Activated naive CD4-positive, alpha-beta T cell treated with anti-CD3 and anti-CD28 coated beads, Interleukin-2, amount 50 U/mL, for 24 hours (primary cell): ENCODE measurements at regions not wholly inside any gene's neighbourhood (a gene's known extent, or its start where the extent isn't known, plus 50 kb on each side); places are given as distances from the start of the nearest gene placed in this dataset.
"Not testable (repeated sequence)": the region's sequence is repeated elsewhere in the genome, so short reads cannot be mapped to it uniquely, and the experiment has no call there.

Experiments
- H3K27ac Mint-ChIP-seq: one replicate; pipeline ENCODE4 v1.8.0; 2021; ENCODE audit warnings: mild to moderate bottlenecking, mixed read lengths
- H3K27me3 Mint-ChIP-seq: one replicate; pipeline ENCODE4 v1.8.0; 2021; ENCODE audit warnings: mixed read lengths
- H3K36me3 Mint-ChIP-seq: one replicate; pipeline ENCODE4 v1.8.0; 2021; ENCODE audit warnings: mixed read lengths
- H3K4me1 Mint-ChIP-seq: one replicate; pipeline ENCODE4 v1.8.0; 2021; ENCODE audit warnings: mixed read lengths
- H3K4me3 Mint-ChIP-seq: one replicate; pipeline ENCODE4 v1.8.0; 2021; ENCODE audit warnings: mild to moderate bottlenecking, mixed read lengths
- H3K9me3 Mint-ChIP-seq: one replicate; pipeline ENCODE4 v1.8.0; 2021; ENCODE audit warnings: mixed read lengths

GRCh38 chr13:63444225-63444624 is 2028.6 kb upstream of the PCDH20 start:
- not testable (repeated sequence) for H3K9me3 Mint-ChIP-seq, H3K36me3 Mint-ChIP-seq, H3K27me3 Mint-ChIP-seq, H3K4me3 Mint-ChIP-seq, H3K27ac Mint-ChIP-seq, H3K4me1 Mint-ChIP-seq

- no peaks in the 10 kb centered on the region for H3K27me3 Mint-ChIP-seq
- H3K36me3 Mint-ChIP-seq, result no peaks in the 10 kb centered on the region
- H3K9me3 Mint-ChIP-seq, result peaks cover 7% of the 10 kb centered on the region
- no peak overlapping the region for H3K4me3 Mint-ChIP-seq
- no peaks in the 10 kb centered on the region for H3K4me1 Mint-ChIP-seq
- no peak overlapping the region for H3K27ac Mint-ChIP-seq
These were observed 2023.3 kb upstream of the PCDH20 start for GRCh38 chr13:63438951-63439350.

- no peak overlapping the region for H3K4me3 Mint-ChIP-seq
- no peaks in the 10 kb centered on the region for H3K4me1 Mint-ChIP-seq
- H3K36me3 Mint-ChIP-seq, result no peaks in the 10 kb centered on the region
- peaks cover 7% of the 10 kb centered on the region for H3K9me3 Mint-ChIP-seq
- no peak overlapping the region for H3K27ac Mint-ChIP-seq
- H3K27me3 Mint-ChIP-seq, result no peaks in the 10 kb centered on the region
These were observed 2020.6 kb upstream of the PCDH20 start for GRCh38 chr13:63436325-63436668.

GRCh38 chr13:63435667-63436324 is 2020.1 kb upstream of the PCDH20 start:
- Mint-ChIP-seq H3K4me3 (no peak overlapping the region), H3K27me3 (no peaks in the 10 kb centered on the region), H3K27ac (no peak overlapping the region), H3K36me3 (no peaks in the 10 kb centered on the region), H3K4me1 (no peaks in the 10 kb centered on the region), H3K9me3 (peaks cover 7% of the 10 kb centered on the region)

DNA sequence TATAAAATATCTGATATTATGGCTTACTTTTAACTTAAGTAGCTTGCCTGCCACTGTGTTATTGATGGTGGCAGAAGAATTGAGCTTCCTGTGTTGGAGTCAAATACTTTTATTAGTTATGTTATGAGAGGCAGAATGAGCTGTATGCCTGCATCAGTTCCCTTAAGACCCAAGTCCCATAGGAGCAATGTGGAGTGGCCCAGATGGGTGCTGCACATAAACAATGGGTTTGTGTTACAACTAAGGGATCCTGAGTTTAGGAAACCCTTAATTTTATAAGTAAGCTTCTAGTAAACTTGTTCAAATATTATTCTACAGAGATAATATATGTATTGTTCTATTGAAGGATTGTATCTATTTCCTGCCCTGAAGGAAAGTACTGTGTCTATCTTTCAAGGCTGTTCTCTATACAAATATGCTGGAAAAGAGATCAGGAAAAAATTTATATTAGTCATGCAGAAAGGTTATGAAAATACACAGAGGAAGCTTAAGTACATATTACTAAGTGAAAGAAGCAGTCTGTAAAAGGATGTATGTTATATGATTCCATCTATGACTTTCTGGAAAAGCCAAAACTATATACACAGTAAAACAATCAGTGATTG is 2018.0 kb upstream of the PCDH20 start:
- Mint-ChIP-seq H3K4me3 (no peak overlapping the region), H3K27ac (no peak overlapping the region), H3K27me3 (no peaks in the 10 kb centered on the region), H3K9me3 (peaks cover under 1% of the 10 kb centered on the region), H3K4me1 (no peaks in the 10 kb centered on the region), H3K36me3 (no peaks in the 10 kb centered on the region)

DNA sequence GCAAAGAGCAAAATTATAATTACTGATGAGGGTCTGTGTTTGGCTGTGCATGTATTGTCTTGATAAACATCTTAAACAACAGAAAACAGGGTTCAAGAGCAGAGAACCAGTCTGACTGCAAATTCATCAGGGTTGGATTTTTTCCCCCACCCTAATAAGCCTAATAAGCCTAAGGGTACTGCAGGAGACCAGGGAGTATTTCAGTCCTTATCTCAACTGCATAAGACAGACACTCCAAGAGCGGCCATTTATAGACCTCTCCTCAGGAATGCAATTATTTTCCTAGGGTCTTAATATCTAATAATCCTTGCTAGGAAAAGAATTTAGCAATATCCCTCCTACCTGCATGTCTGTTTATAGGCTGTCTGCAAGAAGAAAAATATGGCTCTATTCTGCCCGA is 2011.5 kb upstream of the PCDH20 start:
- Mint-ChIP-seq H3K27me3 (no peaks in the 10 kb centered on the region), H3K4me3 (no peak overlapping the region), H3K27ac (no peak overlapping the region), H3K9me3 (peaks cover 5% of the 10 kb centered on the region), H3K4me1 (no peaks in the 10 kb centered on the region), H3K36me3 (no peaks in the 10 kb centered on the region)

GRCh38 chr13:63425131-63425530 is 2009.5 kb upstream of the PCDH20 start:
- no peaks in the 10 kb centered on the region for H3K27me3 Mint-ChIP-seq
- peaks cover 5% of the 10 kb centered on the region for H3K9me3 Mint-ChIP-seq
- H3K4me3 Mint-ChIP-seq, result no peak overlapping the region
- no peaks in the 10 kb centered on the region for H3K4me1 Mint-ChIP-seq
- no peak overlapping the region for H3K27ac Mint-ChIP-seq
- no peaks in the 10 kb centered on the region for H3K36me3 Mint-ChIP-seq

DNA sequence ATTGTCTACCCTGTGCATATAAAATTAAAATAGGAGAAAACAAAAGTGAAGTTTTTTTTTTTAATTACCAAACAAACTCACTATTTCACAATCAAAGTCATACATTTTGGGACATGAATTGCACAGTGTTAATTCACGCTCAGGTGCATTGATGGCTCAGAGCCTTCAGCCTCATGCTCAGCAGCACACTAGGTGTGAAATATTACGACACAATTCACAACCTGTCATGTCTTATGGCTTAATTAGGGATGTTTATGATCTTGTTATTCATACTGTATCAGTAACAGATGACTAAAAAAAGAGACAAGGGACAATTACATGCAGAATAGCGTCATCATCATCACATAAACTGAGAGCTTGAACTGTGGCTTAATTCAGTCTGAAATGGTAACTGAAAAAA is 2005.5 kb upstream of the PCDH20 start:
- Mint-ChIP-seq H3K27ac (no peak overlapping the region), H3K27me3 (no peaks in the 10 kb centered on the region), H3K4me1 (no peaks in the 10 kb centered on the region), H3K4me3 (no peak overlapping the region), H3K36me3 (no peaks in the 10 kb centered on the region), H3K9me3 (no peaks in the 10 kb centered on the region)

DNA sequence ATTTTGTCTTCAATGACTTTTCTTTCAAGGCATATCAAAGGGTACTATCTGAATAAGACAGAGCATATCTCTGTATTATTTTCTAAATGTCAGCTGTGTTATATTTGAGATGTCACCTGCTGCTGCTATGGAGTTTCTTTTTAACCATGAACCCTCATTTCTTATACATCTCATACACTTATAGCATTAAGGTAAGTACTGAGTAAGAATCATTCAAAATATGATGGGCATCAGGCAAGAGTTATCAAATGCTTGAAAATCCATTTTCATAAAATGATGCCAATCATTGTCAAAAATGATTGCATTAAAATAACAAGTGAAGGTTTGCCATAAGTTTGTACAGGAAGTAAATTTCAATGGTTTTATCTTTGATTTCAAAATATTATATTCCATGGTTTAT is 2005.0 kb upstream of the PCDH20 start:
- H3K27me3 Mint-ChIP-seq, result no peaks in the 10 kb centered on the region
- no peak overlapping the region for H3K4me3 Mint-ChIP-seq
- no peaks in the 10 kb centered on the region for H3K4me1 Mint-ChIP-seq
- H3K27ac Mint-ChIP-seq, result no peak overlapping the region
- H3K9me3 Mint-ChIP-seq, result peaks cover under 1% of the 10 kb centered on the region
- no peaks in the 10 kb centered on the region for H3K36me3 Mint-ChIP-seq

- H3K27me3 Mint-ChIP-seq, result no peaks in the 10 kb centered on the region
- H3K9me3 Mint-ChIP-seq, result peaks cover 13% of the 10 kb centered on the region
- no peaks in the 10 kb centered on the region for H3K4me1 Mint-ChIP-seq
- no peaks in the 10 kb centered on the region for H3K36me3 Mint-ChIP-seq
- H3K4me3 Mint-ChIP-seq, result no peak overlapping the region
- H3K27ac Mint-ChIP-seq, result no peak overlapping the region
These were observed 1998.6 kb upstream of the PCDH20 start for GRCh38 chr13:63414247-63414646.

GRCh38 chr13:63409791-63410351 is 1994.2 kb upstream of the PCDH20 start:
- H3K4me3 Mint-ChIP-seq, result no peak overlapping the region
- H3K4me1 Mint-ChIP-seq, result no peaks in the 10 kb centered on the region
- H3K36me3 Mint-ChIP-seq, result no peaks in the 10 kb centered on the region
- H3K9me3 Mint-ChIP-seq, result peaks cover 13% of the 10 kb centered on the region
- H3K27me3 Mint-ChIP-seq, result no peaks in the 10 kb centered on the region
- no peak overlapping the region for H3K27ac Mint-ChIP-seq

DNA sequence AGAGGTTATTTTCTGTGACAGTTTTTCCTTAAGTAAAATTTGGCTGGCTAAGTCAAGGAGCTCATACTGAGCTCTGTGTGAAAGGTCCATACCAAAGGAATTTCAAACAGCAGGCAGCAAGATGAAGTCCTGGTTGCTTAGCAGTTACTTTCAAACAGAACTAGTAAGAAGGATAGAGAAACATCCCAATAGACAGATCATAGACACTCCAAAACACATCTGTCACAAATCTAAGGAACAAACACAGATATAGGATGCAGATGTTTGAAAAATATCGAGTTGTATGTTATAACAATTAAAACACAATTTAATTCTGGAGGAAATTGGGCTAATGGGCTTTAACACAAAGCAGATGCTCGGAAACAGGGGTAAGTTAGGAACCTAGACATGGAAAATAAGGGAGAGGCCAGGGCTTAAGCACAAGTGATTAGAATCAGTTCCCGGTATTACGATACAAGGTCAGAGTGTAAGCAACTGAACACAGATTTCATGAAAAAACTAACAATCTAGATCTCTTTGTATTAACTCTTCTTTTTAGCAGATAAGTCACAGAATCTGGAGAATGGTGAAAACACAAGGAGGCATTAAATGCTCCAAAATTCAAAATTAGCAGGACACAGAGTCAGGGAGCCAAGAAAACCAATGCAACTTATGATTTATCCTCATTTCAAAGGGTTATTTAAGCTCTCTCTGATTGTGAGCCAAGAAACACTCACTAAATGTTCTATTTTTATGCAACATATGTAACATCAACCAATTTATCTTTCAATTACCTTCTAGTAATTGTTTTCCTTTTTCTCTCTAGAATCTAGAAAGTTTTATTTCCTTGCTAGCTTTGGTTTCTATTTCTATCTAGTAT is 1992.9 kb upstream of the PCDH20 start:
- no peak overlapping the region for H3K27ac Mint-ChIP-seq
- H3K27me3 Mint-ChIP-seq, result no peaks in the 10 kb centered on the region
- no peaks in the 10 kb centered on the region for H3K36me3 Mint-ChIP-seq
- H3K4me3 Mint-ChIP-seq, result no peak overlapping the region
- H3K9me3 Mint-ChIP-seq, result peaks cover 10% of the 10 kb centered on the region
- H3K4me1 Mint-ChIP-seq, result no peaks in the 10 kb centered on the region

GRCh38 chr13:63403733-63404132 is 1988.1 kb upstream of the PCDH20 start:
- H3K4me1 Mint-ChIP-seq, result no peaks in the 10 kb centered on the region
- peaks cover 27% of the 10 kb centered on the region for H3K9me3 Mint-ChIP-seq
- H3K27ac Mint-ChIP-seq, result no peak overlapping the region
- no peaks in the 10 kb centered on the region for H3K27me3 Mint-ChIP-seq
- H3K4me3 Mint-ChIP-seq, result no peak overlapping the region
- no peaks in the 10 kb centered on the region for H3K36me3 Mint-ChIP-seq

GRCh38 chr13:63396746-63397145 is 1981.1 kb upstream of the PCDH20 start:
- Mint-ChIP-seq H3K9me3 (peaks cover 7% of the 10 kb centered on the region), H3K27me3 (no peaks in the 10 kb centered on the region), H3K4me1 (no peaks in the 10 kb centered on the region), H3K4me3 (no peak overlapping the region), H3K27ac (no peak overlapping the region), H3K36me3 (no peaks in the 10 kb centered on the region)

DNA sequence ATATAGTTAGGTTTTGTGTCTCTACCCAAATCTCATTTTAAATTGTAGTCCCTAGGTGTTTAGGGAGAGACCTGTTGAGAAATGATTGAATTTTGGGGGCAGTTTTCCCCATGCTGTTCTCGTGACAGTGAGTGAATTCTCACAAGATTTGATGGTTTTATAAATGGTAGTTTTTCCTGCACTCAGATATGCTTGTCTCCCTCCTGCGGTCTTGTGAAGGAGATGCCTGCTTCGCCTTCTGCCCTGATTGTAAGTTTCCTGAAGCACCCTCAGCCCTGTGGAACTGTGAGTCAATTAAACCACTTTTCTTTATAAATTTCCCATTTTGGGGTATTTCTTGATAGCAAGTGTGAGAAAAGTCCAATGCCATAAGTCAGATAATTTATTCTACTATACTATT is 1977.5 kb upstream of the PCDH20 start:
- Mint-ChIP-seq H3K36me3 (no peaks in the 10 kb centered on the region), H3K4me1 (no peaks in the 10 kb centered on the region), H3K27ac (no peak overlapping the region), H3K27me3 (no peaks in the 10 kb centered on the region), H3K9me3 (no peaks in the 10 kb centered on the region), H3K4me3 (no peak overlapping the region)

DNA sequence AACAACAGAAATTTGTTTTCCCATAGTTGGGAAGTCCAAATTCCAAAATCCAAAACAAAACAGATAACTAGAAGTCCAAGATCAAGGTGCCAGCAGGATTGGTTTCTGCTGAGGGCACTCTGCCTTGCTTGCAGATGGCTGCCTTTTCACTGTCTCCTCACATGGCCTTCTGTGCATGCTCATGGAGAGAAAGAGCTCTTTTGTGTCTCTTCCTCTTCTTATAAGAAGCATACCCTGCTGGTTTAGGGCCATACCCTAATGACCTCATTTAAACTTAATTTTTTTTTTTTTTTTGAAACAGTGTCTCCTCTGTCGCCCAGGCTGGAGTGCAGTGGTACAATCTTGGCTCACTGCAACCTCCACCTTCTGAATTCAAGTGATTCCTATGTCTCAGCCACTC is 1974.1 kb upstream of the PCDH20 start:
- Mint-ChIP-seq H3K27me3 (no peaks in the 10 kb centered on the region), H3K27ac (no peak overlapping the region), H3K4me3 (no peak overlapping the region), H3K9me3 (peaks cover 6% of the 10 kb centered on the region), H3K4me1 (no peaks in the 10 kb centered on the region), H3K36me3 (no peaks in the 10 kb centered on the region)
